ENCODE measurements at regions not wholly inside any gene's neighbourhood (a gene's known extent, or its start where the extent isn't known, plus 50 kb on each side); places are given as distances from the start of the nearest gene placed in this dataset.

- Mint-ChIP-seq H3K4me1 (ENCODE audit: low read depth) (peaks cover 2% of the 10 kb centered on the region), H3K4me3 (ENCODE audit: low read depth) (no peak overlapping the region), H3K27me3 (no peaks in the 10 kb centered on the region), H3K27ac (no peak overlapping the region), H3K9me3 (ENCODE audit: low read depth) (peaks cover 4% of the 10 kb centered on the region), H3K36me3 (ENCODE audit: insufficient read depth) (no peaks in the 10 kb centered on the region)
- DNase-seq (ENCODE audit: low spot score, unreplicated experiment), result no peak
- no peak for TF ChIP-seq CTCF (IDR thresholded peaks at IDR 0.05; ENCODE audit: unreplicated experiment)
Observed at GRCh38 chr14:34338056-34338455, 124.0 kb downstream of the SPTSSA start.

- H3K36me3 Mint-ChIP-seq (ENCODE audit: insufficient read depth), result no peaks in the 10 kb centered on the region
- H3K4me1 Mint-ChIP-seq (ENCODE audit: low read depth), result peaks cover 4% of the 10 kb centered on the region
- no peak overlapping the region for H3K4me3 Mint-ChIP-seq (ENCODE audit: low read depth)
- no peaks in the 10 kb centered on the region for H3K27me3 Mint-ChIP-seq
- no peak for DNase-seq (ENCODE audit: low spot score, unreplicated experiment)
- no peaks in the 10 kb centered on the region for H3K9me3 Mint-ChIP-seq (ENCODE audit: low read depth)
- TF ChIP-seq CTCF (IDR thresholded peaks at IDR 0.05; ENCODE audit: unreplicated experiment), result no peak
- no peak overlapping the region for H3K27ac Mint-ChIP-seq
Observed at GRCh38 chr14:34336501-34336900, 125.5 kb downstream of the SPTSSA start.

- no peak overlapping the region for H3K27ac Mint-ChIP-seq
- DNase-seq (ENCODE audit: low spot score, unreplicated experiment), result no peak
- peaks cover 4% of the 10 kb centered on the region for H3K4me1 Mint-ChIP-seq (ENCODE audit: low read depth)
- no peak overlapping the region for H3K4me3 Mint-ChIP-seq (ENCODE audit: low read depth)
- no peaks in the 10 kb centered on the region for H3K36me3 Mint-ChIP-seq (ENCODE audit: insufficient read depth)
- no peak for TF ChIP-seq CTCF (IDR thresholded peaks at IDR 0.05; ENCODE audit: unreplicated experiment)
- no peaks in the 10 kb centered on the region for H3K9me3 Mint-ChIP-seq (ENCODE audit: low read depth)
- no peaks in the 10 kb centered on the region for H3K27me3 Mint-ChIP-seq
Observed at GRCh38 chr14:34335968-34336367, 126.1 kb downstream of the SPTSSA start.

- no peak for TF ChIP-seq CTCF (IDR thresholded peaks at IDR 0.05; ENCODE audit: unreplicated experiment)
- H3K36me3 Mint-ChIP-seq (ENCODE audit: insufficient read depth), result no peaks in the 10 kb centered on the region
- no peaks in the 10 kb centered on the region for H3K27me3 Mint-ChIP-seq
- peaks cover 2% of the 10 kb centered on the region for H3K4me1 Mint-ChIP-seq (ENCODE audit: low read depth)
- no peak for DNase-seq (ENCODE audit: low spot score, unreplicated experiment)
- no peak overlapping the region for H3K27ac Mint-ChIP-seq
- no peaks in the 10 kb centered on the region for H3K9me3 Mint-ChIP-seq (ENCODE audit: low read depth)
- no peak overlapping the region for H3K4me3 Mint-ChIP-seq (ENCODE audit: low read depth)
Observed at GRCh38 chr14:34334329-34334728, 127.7 kb downstream of the SPTSSA start.

- Mint-ChIP-seq H3K4me3 (ENCODE audit: low read depth) (no peak overlapping the region), H3K4me1 (ENCODE audit: low read depth) (peaks cover 2% of the 10 kb centered on the region), H3K27ac (no peak overlapping the region), H3K27me3 (no peaks in the 10 kb centered on the region), H3K9me3 (ENCODE audit: low read depth) (no peaks in the 10 kb centered on the region), H3K36me3 (ENCODE audit: insufficient read depth) (no peaks in the 10 kb centered on the region)
- peak; percentile 85 for TF ChIP-seq CTCF (IDR thresholded peaks at IDR 0.05; ENCODE audit: unreplicated experiment)
- peak; percentile 49 for DNase-seq (ENCODE audit: low spot score, unreplicated experiment)
Observed at GRCh38 chr14:34331728-34332623, 130.1 kb downstream of the SPTSSA start.
